IPS-15b (cell line): ENCODE measurements at regions not wholly inside any gene's neighbourhood (a gene's known extent, or its start where the extent isn't known, plus 50 kb on each side); places are given as distances from the start of the nearest gene placed in this dataset.
"Not testable (repeated sequence)": the region's sequence is repeated elsewhere in the genome, so short reads cannot be mapped to it uniquely, and the experiment has no call there.

Source experiments
- H3K27me3 ChIP-seq: one replicate; pipeline ENCODE4 v1.6.1; 2013; ENCODE audit warnings: low read length; ENCODE audit not compliant: control insufficient read depth, insufficient read depth
- H3K36me3 ChIP-seq: one replicate; pipeline ENCODE4 v1.6.1; 2013; ENCODE audit warnings: low read length; ENCODE audit not compliant: control insufficient read depth, insufficient read depth
- H3K4me1 ChIP-seq: one replicate; pipeline ENCODE4 v1.6.1; 2013; ENCODE audit warnings: mild to moderate bottlenecking, low read length; ENCODE audit not compliant: control insufficient read depth, insufficient read depth
- H3K4me3 ChIP-seq: one replicate; pipeline ENCODE4 v1.5.1; 2013; ENCODE audit warnings: low read depth, low read length
- H3K9ac ChIP-seq: one replicate; pipeline ENCODE4 v1.6.1; 2013; ENCODE audit warnings: low read depth, mild to moderate bottlenecking, low read length
- H3K9me3 ChIP-seq: one replicate; pipeline ENCODE4 v1.6.1; 2013; ENCODE audit warnings: mild to moderate bottlenecking, low read length; ENCODE audit not compliant: control insufficient read depth, insufficient read depth

DNA sequence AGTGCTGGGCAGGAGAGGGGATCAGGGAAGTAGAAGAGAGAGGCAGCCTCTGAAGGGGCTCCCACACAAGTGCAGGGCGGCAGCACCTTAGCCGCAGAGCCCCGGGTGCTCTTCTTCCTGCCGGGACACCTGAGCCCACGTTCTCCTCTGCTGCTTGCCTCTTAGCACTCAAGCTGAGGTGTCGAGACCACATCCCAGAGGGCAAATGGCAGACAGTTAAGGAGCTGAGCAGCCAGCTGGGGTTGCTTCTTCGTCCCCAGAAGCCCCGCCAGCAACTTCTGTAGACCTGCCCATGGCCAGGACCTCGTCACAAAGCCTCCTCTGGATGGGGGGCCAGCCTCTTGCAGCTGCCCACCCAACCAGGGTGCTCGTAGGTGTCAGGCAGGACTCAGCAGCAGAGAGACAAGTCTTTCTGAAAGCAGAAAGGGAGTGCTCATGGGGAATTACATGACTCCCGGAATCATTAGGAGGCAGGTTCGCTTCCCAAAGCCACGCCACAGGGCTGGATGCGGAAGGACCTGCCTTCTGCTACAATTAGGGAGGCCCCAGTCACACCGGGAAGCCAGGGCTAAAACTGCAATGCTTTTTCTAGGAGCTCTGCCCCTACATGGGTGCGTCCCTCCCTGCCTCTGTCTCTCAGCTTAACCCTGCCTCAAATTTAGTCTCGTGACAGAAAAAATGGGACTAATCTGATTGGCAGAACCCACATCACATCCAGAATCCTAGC is 141.4 kb upstream of the RAB4A start:
- H3K4me1 ChIP-seq: no peaks in the 10 kb centered on the region
- H3K36me3 ChIP-seq: no peaks in the 10 kb centered on the region
- H3K4me3 ChIP-seq: no peak overlapping the region
- H3K27me3 ChIP-seq: no peaks in the 10 kb centered on the region
- no peak overlapping the region for H3K9ac ChIP-seq
- no peaks in the 10 kb centered on the region for H3K9me3 ChIP-seq

DNA sequence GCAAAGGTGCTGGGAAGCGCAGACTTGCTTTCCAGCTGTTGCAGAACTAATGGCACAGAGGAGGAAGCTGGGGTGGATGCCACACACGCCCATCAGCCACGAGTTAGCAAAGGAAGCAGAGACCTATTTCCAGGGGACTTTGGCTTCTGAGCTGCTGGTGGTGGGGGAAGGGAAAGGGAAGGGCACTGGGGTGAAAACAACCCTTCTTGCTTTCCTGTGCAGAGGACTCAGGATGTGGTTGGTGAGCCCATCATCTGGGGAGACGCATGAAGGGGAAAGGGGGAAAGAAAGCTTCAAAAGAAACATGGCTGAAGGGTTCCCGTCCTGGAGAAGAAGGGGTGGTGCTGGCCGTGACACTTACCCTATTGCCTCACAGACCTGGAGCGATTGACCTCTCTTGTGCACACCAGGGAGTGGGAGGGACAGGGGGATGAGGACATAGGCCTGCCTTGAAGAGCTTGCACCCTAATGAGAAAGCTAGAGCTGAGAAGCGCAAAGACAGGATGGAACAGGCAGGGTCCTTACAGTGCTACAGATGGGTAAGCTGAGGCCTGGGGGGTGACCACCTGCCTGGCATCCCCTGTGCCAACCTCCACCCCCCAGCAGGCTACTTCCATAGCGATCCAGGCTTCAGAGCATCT is 140.8 kb upstream of the RAB4A start:
- H3K9ac ChIP-seq: no peak overlapping the region
- H3K4me3 ChIP-seq: no peak overlapping the region
- no peaks in the 10 kb centered on the region for H3K4me1 ChIP-seq

DNA sequence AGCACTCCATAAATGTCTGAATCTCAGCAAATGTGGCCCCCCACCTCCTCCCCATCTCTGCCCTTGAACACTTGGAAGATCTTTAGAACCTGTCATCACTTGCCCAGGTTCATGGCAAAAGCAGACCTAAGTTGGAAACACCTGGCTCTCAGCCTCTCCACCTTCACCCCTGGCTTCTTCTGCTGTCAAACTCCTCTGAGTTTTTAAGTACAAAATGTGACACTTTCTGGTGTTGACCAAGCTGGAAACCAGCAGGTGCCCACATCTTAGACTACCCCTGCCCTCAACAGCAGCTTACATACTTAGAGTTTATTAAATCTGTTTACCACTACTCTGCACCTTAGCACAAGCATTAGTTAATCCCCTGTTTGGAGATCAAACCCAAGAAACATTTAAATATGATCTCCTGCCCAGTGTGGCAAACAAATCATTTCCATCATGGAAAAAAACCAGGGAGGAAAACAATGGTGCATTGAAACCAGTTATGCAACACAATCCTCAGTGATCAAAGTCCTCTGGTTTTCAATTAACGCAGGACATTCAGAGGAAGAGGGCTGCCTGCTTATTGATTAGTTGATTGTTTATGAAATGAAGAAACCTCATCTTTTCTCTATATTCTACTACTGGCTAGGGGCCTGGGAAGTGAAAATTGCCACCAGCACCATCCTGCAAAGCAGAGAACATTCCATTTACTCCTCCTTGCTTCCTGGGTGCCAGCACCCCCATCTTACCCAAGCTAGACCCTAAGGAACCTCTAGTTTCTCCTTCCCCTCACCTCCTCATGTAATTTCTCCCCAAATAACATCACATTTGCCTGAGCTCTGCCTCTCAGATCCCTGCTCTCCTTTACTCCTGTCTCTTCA is 139.4 kb upstream of the RAB4A start:
- Histone ChIP-seq H3K4me1 (no peaks in the 10 kb centered on the region), H3K27me3 (no peaks in the 10 kb centered on the region), H3K9me3 (no peaks in the 10 kb centered on the region), H3K9ac (no peak overlapping the region), H3K36me3 (no peaks in the 10 kb centered on the region), H3K4me3 (no peak overlapping the region)

More for the DNA sequence above, 140.8 kb upstream of the RAB4A start:
- Histone ChIP-seq H3K9me3 (no peaks in the 10 kb centered on the region), H3K27me3 (no peaks in the 10 kb centered on the region), H3K36me3 (no peaks in the 10 kb centered on the region)

DNA sequence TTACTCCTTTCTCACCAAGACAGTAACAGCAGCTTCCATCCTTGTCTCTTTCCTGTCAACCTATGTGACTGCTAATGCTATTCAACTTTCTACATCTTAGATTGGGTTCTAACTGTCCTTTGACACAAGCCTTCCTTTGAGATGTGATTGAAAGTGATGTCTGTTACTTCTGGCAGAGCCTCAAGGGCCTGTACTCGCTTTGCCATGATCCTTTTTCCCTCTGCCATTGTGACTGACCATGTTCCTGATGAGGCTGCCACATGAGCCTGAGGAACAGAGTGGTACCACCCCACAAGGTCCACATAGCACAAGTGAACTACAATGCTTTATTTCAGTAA is 138.8 kb upstream of the RAB4A start:
- no peaks in the 10 kb centered on the region for H3K4me1 ChIP-seq
- H3K27me3 ChIP-seq: no peaks in the 10 kb centered on the region
- no peak overlapping the region for H3K4me3 ChIP-seq
- H3K9me3 ChIP-seq: no peaks in the 10 kb centered on the region
- no peak overlapping the region for H3K9ac ChIP-seq
- H3K36me3 ChIP-seq: no peaks in the 10 kb centered on the region

DNA sequence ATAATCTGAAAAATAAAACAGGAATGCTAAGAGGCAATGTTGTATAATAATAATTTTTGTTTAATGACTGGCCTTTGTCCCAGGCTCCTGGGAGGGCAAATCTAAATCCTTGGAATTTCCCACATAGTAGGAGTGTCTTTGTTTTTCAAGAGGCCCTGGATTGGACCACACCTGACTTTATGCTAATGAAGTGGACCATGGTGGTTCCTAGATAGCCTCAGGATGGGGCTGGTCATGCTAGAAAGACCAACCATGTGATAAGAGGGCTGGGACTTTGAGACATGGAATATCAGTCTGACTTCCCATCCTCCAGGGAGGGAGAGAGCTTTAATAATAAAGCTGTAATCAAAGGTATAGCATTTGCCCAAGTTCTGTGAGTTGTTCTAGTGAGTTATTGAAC is 138.2 kb upstream of the RAB4A start:
- no peaks in the 10 kb centered on the region for H3K4me1 ChIP-seq
- no peaks in the 10 kb centered on the region for H3K27me3 ChIP-seq
- no peaks in the 10 kb centered on the region for H3K36me3 ChIP-seq

DNA sequence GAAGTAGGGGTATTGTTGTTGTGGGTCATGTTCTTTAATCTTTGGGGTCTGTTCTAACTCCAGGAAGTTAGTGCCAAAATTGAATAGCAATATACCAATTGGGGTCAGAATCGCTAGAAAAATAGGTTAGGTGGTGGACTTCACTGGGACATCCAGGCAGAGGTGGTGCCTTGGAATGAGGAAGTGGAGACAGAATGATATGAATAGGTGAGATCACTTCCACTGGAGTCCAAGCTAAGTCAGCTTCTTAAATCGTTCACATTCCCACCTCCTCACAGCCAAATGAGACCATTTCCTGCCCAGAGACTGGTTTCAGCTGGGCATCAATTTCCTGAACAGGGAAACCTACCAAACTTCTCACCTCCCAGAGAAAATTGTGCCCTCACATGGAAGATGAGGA is 137.8 kb upstream of the RAB4A start:
- Histone ChIP-seq H3K27me3 (no peaks in the 10 kb centered on the region), H3K36me3 (no peaks in the 10 kb centered on the region), H3K9ac (no peak overlapping the region), H3K9me3 (no peaks in the 10 kb centered on the region), H3K4me1 (no peaks in the 10 kb centered on the region), H3K4me3 (no peak overlapping the region)

More for the DNA sequence above, 138.2 kb upstream of the RAB4A start:
- no peaks in the 10 kb centered on the region for H3K9me3 ChIP-seq
- no peak overlapping the region for H3K4me3 ChIP-seq
- H3K9ac ChIP-seq: no peak overlapping the region

DNA sequence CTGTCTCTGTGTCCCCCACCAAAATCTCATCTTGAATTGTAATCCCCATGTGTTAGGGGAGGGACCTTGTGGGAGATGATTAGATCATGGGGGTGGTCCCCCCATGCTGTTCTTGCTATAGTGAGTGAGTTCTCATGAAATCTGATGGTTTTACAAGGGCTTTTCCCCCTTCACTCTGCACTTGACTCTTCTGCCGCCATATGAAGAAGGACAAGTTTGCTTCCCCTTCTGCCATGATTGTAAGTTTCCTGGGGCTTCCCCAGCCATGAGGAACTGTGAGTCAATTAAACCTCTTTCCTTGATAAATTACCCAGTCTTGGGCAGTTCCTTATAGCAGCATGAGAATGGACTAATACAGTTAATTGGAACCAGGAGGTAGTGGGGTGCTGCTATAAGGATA is 137.1 kb upstream of the RAB4A start:
- H3K4me3 ChIP-seq: no peak overlapping the region
- no peaks in the 10 kb centered on the region for H3K27me3 ChIP-seq
- no peak overlapping the region for H3K9ac ChIP-seq
- H3K9me3 ChIP-seq: no peaks in the 10 kb centered on the region
- no peaks in the 10 kb centered on the region for H3K36me3 ChIP-seq
- H3K4me1 ChIP-seq: no peaks in the 10 kb centered on the region

DNA sequence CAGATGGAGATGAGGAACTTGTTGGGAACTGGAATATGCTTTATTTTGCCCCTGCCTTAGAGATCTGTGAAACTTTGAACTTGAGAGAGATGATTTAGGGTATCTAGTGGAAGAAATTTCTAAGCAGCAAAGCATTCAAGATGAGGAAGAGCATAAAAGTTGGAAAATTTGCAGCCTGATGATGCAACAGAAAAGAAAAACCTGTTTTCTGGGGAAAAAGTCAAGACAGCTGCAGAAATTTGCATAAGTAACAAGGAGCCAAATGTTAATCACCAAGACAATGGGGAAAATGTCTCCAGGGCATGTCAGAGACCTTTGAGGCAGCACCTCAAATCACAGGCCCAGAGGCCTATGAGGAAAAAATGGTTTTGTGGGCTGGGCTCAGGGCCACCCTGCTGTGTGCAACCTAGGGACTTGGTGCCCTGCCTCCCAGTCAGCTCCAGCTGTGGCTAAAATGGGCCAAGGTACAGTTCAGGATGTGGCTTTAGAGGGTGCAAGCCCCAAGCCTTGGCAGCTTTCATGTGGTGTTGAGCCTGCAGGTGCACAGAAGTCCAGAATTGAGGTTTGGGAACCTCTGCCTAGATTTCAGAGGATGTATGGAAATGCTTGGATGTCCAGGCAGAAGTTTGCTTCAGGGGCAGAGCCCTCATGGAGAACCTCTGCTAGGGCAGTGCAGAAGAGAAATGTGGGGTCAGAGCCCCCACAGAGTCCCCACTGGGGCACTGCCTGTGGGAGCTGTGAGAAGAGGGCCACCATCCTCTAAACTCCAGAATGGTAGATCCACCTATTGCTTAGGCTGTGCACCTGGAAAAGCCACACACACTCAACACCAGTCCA is 136.3 kb upstream of the RAB4A start:
- H3K9ac ChIP-seq, H3K36me3 ChIP-seq, H3K4me3 ChIP-seq, H3K27me3 ChIP-seq, H3K9me3 ChIP-seq, H3K4me1 ChIP-seq: not testable (repeated sequence)

DNA sequence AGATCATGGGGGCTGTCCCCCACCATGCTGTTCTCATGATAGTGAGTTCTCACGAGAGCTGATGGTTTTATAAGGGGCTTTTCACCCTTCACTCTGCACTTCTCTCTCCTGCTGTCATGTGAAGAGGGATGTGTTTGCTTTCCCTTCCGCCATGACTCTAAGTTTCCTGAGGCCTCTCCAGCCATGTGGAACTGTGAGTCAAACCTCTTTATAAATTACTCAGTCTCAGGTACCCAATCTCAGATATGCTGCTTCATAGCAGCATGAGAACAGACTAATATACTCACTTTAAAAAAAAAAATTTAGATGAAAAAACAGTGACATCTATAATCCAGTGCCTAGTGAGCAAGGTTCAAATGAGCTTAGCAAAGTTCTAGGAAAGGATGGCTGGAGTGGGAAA is 135.1 kb upstream of the RAB4A start:
- H3K27me3 ChIP-seq: no peaks in the 10 kb centered on the region
- no peak overlapping the region for H3K9ac ChIP-seq
- no peaks in the 10 kb centered on the region for H3K36me3 ChIP-seq
- no peaks in the 10 kb centered on the region for H3K4me1 ChIP-seq
- H3K4me3 ChIP-seq: no peak overlapping the region
- no peaks in the 10 kb centered on the region for H3K9me3 ChIP-seq

DNA sequence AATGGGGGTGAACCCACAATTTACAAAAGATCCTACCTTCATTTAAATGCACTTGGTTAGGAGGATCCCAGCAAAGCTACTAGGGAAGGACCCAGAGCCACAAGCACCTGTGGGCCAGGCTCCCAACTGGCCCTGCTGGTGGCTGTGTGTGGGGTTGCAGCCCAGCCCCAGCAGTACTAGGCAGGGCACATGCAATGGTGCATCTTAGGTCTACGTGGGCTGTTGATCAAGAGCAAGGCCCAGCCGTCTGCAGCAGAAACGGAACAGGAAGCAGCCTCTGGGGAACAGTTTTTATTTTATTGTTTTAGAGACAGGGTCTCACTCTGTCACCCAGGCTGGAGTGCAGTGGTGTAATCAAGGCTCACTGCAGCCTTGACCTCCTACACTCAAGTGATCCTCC is 134.1 kb upstream of the RAB4A start:
- H3K4me1 ChIP-seq: no peaks in the 10 kb centered on the region
- no peaks in the 10 kb centered on the region for H3K27me3 ChIP-seq
- no peaks in the 10 kb centered on the region for H3K9me3 ChIP-seq
- H3K4me3 ChIP-seq: no peak overlapping the region
- H3K9ac ChIP-seq: no peak overlapping the region
- no peaks in the 10 kb centered on the region for H3K36me3 ChIP-seq

DNA sequence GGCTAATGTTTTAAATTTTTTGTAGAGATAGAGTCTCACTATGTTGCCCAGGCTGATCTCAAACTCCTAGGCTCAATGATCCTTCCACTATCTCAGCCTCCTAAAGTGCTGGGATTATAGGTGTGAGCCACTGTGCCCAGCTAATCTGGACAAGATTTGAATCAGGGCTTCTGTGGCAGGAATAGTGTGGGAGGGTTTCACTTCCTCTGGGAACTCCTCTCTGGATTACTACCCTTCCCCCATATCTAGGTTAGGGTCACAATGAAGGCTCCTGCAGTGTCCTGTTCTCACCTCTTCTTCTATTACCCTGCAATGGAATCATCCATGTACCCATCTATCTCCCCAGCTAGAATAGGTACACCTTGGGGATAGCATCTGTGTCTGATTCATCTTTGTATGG is 133.6 kb upstream of the RAB4A start:
- Histone ChIP-seq H3K36me3 (no peaks in the 10 kb centered on the region), H3K4me3 (no peak overlapping the region)

More for the DNA sequence above, 133.6 kb upstream of the RAB4A start:
- Histone ChIP-seq H3K27me3 (no peaks in the 10 kb centered on the region), H3K4me1 (no peaks in the 10 kb centered on the region), H3K9me3 (no peaks in the 10 kb centered on the region), H3K9ac (no peak overlapping the region)
